Hepatocyte (in vitro differentiated cells): ENCODE measurements at regions not wholly inside any gene's neighbourhood (a gene's known extent, or its start where the extent isn't known, plus 50 kb on each side); places are given as distances from the start of the nearest gene placed in this dataset.

Experiments used
- DNase-seq: peaks from one replicate; pipeline ENCODE4 v3.0.0-alpha.2; 2016; ENCODE audit warnings: low spot score
- H2AFZ ChIP-seq: fragments of 200-600 bp; sonication (generic); 2 replicates; pipeline ENCODE4 v1.6.0; 2016; ENCODE audit warnings: antibody characterized with exemption, mild to moderate bottlenecking
- H3K27ac ChIP-seq: fragments of 200-600 bp; sonication (generic); 2 replicates; pipeline ENCODE4 v1.5.1; 2016; ENCODE audit warnings: mild to moderate bottlenecking
- H3K27me3 ChIP-seq: fragments of 200-600 bp; sonication (generic); 2 replicates; pipeline ENCODE4 v1.6.1; 2016
- H3K36me3 ChIP-seq: fragments of 200-600 bp; sonication (generic); replicated peaks from 2 replicates; pipeline ENCODE4 v1.5.1; 2016; ENCODE audit warnings: low read depth; ENCODE audit not compliant: insufficient read depth
- H3K4me1 ChIP-seq: fragments of 200-600 bp; sonication (generic); 2 replicates; pipeline ENCODE4 v1.5.1; 2016; ENCODE audit warnings: mild to moderate bottlenecking, moderate library complexity; ENCODE audit not compliant: insufficient read depth
- H3K4me2 ChIP-seq: fragments of 200-600 bp; sonication (generic); 2 replicates; pipeline ENCODE4 v1.6.0; 2016
- H3K4me3 ChIP-seq: fragments of 200-600 bp; sonication (generic); 2 replicates; pipeline ENCODE4 v1.5.1; 2016; ENCODE audit warnings: mild to moderate bottlenecking
- H3K79me2 ChIP-seq: fragments of 200-600 bp; sonication (generic); 2 replicates; pipeline ENCODE4 v1.6.0; 2017; ENCODE audit warnings: mild to moderate bottlenecking
- H3K9me2 ChIP-seq: fragments of 200-600 bp; sonication (generic); replicated peaks from 2 replicates; pipeline ENCODE4 v1.6.0; 2017; ENCODE audit warnings: mild to moderate bottlenecking; ENCODE audit not compliant: insufficient read depth
- H3K9me3 ChIP-seq: fragments of 200-600 bp; sonication (generic); 2 replicates; pipeline ENCODE4 v1.5.1; 2016; ENCODE audit warnings: low read depth, mild to moderate bottlenecking
- H4K20me1 ChIP-seq: fragments of 200-600 bp; sonication (generic); 2 replicates; pipeline ENCODE4 v1.6.0; 2016; ENCODE audit warnings: mild to moderate bottlenecking; ENCODE audit not compliant: insufficient read depth, poor library complexity, severe bottlenecking
- EZH2 ChIP-seq: fragments of 200-600 bp; sonication (generic); IDR thresholded peaks from 2 replicates; pipeline ENCODE4 v1.6.1; 2016; ENCODE audit warnings: antibody characterized with exemption, mild to moderate bottlenecking, borderline replicate concordance
- EZH2phosphoT487 ChIP-seq: fragments of 200-600 bp; sonication (generic); IDR thresholded peaks from one replicate; pipeline ENCODE4 v1.6.1; 2018; ENCODE audit warnings: antibody characterized with exemption, mild to moderate bottlenecking, low read depth, moderate library complexity; ENCODE audit not compliant: unreplicated experiment, severe bottlenecking
- WGBS: methylation state at CpG from one replicate; pipeline ENCODE4 v1.1.6; 2016; ENCODE audit warnings: low lambda C conversion rate; ENCODE audit errors: missing lambda C conversion rate; 5-methylcytosine and 5-hydroxymethylcytosine counted together
- TF ChIP-seq, protein P1 (sequence below): fragments of 200-600 bp; sonication (generic); IDR thresholded peaks from 2 replicates; pipeline ENCODE4 v1.5.1; 2016; ENCODE audit warnings: antibody characterized with exemption, mild to moderate bottlenecking; ENCODE audit not compliant: poor library complexity

- no peak for DNase-seq
- Histone ChIP-seq H3K4me3 (no peak overlapping the region), H2AFZ (no peak overlapping the region), H3K36me3 (no peaks in the 10 kb centered on the region), H3K79me2 (no peaks in the 10 kb centered on the region), H3K9me3 (no peaks in the 10 kb centered on the region), H3K27ac (no peak overlapping the region), H4K20me1 (no peaks in the 10 kb centered on the region), H3K9me2 (no peaks in the 10 kb centered on the region), H3K4me1 (no peaks in the 10 kb centered on the region), H3K4me2 (no peak overlapping the region), H3K27me3 (no peaks in the 10 kb centered on the region)
- 94% methylated on average over 9 of the region's 9 CpGs for WGBS
- TF ChIP-seq EZH2phosphoT487 (no peak), EZH2 (no peak)
- TF ChIP-seq, protein P1, sequence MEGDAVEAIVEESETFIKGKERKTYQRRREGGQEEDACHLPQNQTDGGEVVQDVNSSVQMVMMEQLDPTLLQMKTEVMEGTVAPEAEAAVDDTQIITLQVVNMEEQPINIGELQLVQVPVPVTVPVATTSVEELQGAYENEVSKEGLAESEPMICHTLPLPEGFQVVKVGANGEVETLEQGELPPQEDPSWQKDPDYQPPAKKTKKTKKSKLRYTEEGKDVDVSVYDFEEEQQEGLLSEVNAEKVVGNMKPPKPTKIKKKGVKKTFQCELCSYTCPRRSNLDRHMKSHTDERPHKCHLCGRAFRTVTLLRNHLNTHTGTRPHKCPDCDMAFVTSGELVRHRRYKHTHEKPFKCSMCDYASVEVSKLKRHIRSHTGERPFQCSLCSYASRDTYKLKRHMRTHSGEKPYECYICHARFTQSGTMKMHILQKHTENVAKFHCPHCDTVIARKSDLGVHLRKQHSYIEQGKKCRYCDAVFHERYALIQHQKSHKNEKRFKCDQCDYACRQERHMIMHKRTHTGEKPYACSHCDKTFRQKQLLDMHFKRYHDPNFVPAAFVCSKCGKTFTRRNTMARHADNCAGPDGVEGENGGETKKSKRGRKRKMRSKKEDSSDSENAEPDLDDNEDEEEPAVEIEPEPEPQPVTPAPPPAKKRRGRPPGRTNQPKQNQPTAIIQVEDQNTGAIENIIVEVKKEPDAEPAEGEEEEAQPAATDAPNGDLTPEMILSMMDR: no peak
Observed at GRCh38 chr4:189514209-189514608, 426.5 kb upstream of the FRG1 start.

GRCh38 chr4:189516902-189517301 is 423.8 kb upstream of the FRG1 start:
- DNase-seq: no peak
- Histone ChIP-seq H3K4me2 (no peak overlapping the region), H2AFZ (no peak overlapping the region), H3K27ac (no peak overlapping the region), H3K27me3 (no peaks in the 10 kb centered on the region), H3K4me1 (no peaks in the 10 kb centered on the region), H3K9me3 (no peaks in the 10 kb centered on the region), H4K20me1 (no peaks in the 10 kb centered on the region), H3K9me2 (no peaks in the 10 kb centered on the region), H3K36me3 (no peaks in the 10 kb centered on the region), H3K79me2 (no peaks in the 10 kb centered on the region), H3K4me3 (no peak overlapping the region)
- TF ChIP-seq EZH2 (no peak), EZH2phosphoT487 (no peak)
- TF ChIP-seq, protein P1: no peak
- 43% methylated on average over 1 of the region's 1 CpG for WGBS

GRCh38 chr4:189519186-189519585 is 421.5 kb upstream of the FRG1 start:
- no peaks in the 10 kb centered on the region for H3K27me3 ChIP-seq
- no peak for DNase-seq
- no peaks in the 10 kb centered on the region for H3K79me2 ChIP-seq
- no peak overlapping the region for H2AFZ ChIP-seq
- TF ChIP-seq, protein P1: no peak
- TF ChIP-seq EZH2 (no peak), EZH2phosphoT487 (no peak)
- H3K4me1 ChIP-seq: no peaks in the 10 kb centered on the region
- H3K4me2 ChIP-seq: no peak overlapping the region
- H3K9me2 ChIP-seq: no peaks in the 10 kb centered on the region
- WGBS: 80% methylated on average over 2 of the region's 2 CpGs
- no peaks in the 10 kb centered on the region for H3K36me3 ChIP-seq
- H3K4me3 ChIP-seq: no peak overlapping the region
- H4K20me1 ChIP-seq: no peaks in the 10 kb centered on the region
- H3K9me3 ChIP-seq: no peaks in the 10 kb centered on the region
- no peak overlapping the region for H3K27ac ChIP-seq

GRCh38 chr4:189525304-189525703 is 415.4 kb upstream of the FRG1 start:
- 74% methylated on average over 4 of the region's 4 CpGs for WGBS

More at GRCh38 chr4:189525304-189525703, 415.4 kb upstream of the FRG1 start:
- TF ChIP-seq EZH2phosphoT487: no peak
- no peak for TF ChIP-seq EZH2
- TF ChIP-seq, protein P1: no peak
- Histone ChIP-seq H3K27ac (no peak overlapping the region), H3K9me3 (no peaks in the 10 kb centered on the region), H2AFZ (no peak overlapping the region), H3K4me3 (no peak overlapping the region), H3K27me3 (no peaks in the 10 kb centered on the region), H3K36me3 (no peaks in the 10 kb centered on the region), H3K9me2 (no peaks in the 10 kb centered on the region), H3K4me1 (no peaks in the 10 kb centered on the region), H3K79me2 (no peaks in the 10 kb centered on the region), H4K20me1 (no peaks in the 10 kb centered on the region), H3K4me2 (no peak overlapping the region)
- DNase-seq: no peak
